ENCODE measurements at regions not wholly inside any gene's neighbourhood (a gene's known extent, or its start where the extent isn't known, plus 50 kb on each side); places are given as distances from the start of the nearest gene placed in this dataset.

DNA sequence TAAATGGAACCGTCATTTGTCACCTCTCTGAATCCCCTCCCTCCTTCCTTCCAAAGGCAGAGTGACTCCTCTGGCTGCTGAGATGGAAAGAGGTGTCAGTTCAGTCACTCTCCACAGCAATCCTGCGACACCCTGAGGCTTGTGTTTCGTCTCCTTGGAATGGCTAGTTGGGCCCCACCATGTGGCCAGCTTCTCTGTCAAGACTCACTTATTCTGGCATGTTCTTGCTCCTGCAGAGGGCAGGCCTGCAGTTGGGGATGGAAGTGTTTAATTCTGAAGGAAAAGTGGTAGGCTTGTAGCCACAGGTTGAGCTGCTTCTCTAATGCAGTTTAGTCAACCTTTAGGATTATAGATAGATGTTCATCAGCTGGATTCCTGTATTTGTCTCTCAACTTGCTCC is 149.6 kb downstream of the LMO4 start:
- TF ChIP-seq, protein P1, sequence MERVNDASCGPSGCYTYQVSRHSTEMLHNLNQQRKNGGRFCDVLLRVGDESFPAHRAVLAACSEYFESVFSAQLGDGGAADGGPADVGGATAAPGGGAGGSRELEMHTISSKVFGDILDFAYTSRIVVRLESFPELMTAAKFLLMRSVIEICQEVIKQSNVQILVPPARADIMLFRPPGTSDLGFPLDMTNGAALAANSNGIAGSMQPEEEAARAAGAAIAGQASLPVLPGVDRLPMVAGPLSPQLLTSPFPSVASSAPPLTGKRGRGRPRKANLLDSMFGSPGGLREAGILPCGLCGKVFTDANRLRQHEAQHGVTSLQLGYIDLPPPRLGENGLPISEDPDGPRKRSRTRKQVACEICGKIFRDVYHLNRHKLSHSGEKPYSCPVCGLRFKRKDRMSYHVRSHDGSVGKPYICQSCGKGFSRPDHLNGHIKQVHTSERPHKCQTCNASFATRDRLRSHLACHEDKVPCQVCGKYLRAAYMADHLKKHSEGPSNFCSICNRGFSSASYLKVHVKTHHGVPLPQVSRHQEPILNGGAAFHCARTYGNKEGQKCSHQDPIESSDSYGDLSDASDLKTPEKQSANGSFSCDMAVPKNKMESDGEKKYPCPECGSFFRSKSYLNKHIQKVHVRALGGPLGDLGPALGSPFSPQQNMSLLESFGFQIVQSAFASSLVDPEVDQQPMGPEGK (CRISPR knock-in tag; IDR thresholded peaks at IDR 0.05; ENCODE audit: borderline replicate concordance): no peak
- no peak for TF ChIP-seq ZNF565 (CRISPR knock-in tag; conservative IDR thresholded peaks at IDR 0.05; ENCODE audit: low read depth)
- no peak for TF ChIP-seq ZFP30 (CRISPR knock-in tag; IDR thresholded peaks at IDR 0.05)
- no peak for TF ChIP-seq BACH2 (CRISPR knock-in tag; IDR thresholded peaks at IDR 0.05; ENCODE audit: borderline replicate concordance)
- no peak for TF ChIP-seq RARB (CRISPR knock-in tag; IDR thresholded peaks at IDR 0.05)
- no peak for TF ChIP-seq ZNF8 (CRISPR knock-in tag; IDR thresholded peaks at IDR 0.05)
- TF ChIP-seq, protein P2, sequence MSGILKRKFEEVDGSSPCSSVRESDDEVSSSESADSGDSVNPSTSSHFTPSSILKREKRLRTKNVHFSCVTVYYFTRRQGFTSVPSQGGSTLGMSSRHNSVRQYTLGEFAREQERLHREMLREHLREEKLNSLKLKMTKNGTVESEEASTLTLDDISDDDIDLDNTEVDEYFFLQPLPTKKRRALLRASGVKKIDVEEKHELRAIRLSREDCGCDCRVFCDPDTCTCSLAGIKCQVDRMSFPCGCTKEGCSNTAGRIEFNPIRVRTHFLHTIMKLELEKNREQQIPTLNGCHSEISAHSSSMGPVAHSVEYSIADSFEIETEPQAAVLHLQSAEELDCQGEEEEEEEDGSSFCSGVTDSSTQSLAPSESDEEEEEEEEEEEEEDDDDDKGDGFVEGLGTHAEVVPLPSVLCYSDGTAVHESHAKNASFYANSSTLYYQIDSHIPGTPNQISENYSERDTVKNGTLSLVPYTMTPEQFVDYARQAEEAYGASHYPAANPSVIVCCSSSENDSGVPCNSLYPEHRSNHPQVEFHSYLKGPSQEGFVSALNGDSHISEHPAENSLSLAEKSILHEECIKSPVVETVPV (CRISPR knock-in tag; IDR thresholded peaks at IDR 0.05): no peak
- TF ChIP-seq GLIS3 (CRISPR knock-in tag; IDR thresholded peaks at IDR 0.05): no peak
- TF ChIP-seq, protein P3, sequence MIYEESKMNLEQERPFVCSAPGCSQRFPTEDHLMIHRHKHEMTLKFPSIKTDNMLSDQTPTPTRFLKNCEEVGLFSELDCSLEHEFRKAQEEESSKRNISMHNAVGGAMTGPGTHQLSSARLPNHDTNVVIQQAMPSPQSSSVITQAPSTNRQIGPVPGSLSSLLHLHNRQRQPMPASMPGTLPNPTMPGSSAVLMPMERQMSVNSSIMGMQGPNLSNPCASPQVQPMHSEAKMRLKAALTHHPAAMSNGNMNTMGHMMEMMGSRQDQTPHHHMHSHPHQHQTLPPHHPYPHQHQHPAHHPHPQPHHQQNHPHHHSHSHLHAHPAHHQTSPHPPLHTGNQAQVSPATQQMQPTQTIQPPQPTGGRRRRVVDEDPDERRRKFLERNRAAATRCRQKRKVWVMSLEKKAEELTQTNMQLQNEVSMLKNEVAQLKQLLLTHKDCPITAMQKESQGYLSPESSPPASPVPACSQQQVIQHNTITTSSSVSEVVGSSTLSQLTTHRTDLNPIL (CRISPR knock-in tag; IDR thresholded peaks at IDR 0.05; ENCODE audit: low read depth): no peak
